HG03066 (cell line): ENCODE measurements at regions not wholly inside any gene's neighbourhood (a gene's known extent, or its start where the extent isn't known, plus 50 kb on each side); places are given as distances from the start of the nearest gene placed in this dataset.
"Not testable (repeated sequence)": the region's sequence is repeated elsewhere in the genome, so short reads cannot be mapped to it uniquely, and the experiment has no call there.

Source experiments
- ATAC-seq: cut with Tn5 transposase; IDR thresholded peaks from one replicate; pipeline ENCODE4 v1.9.1; 2021; ENCODE audit warnings: low read depth; ENCODE audit not compliant: unreplicated experiment

- ATAC-seq: no peak
Observed at GRCh38 chr2:196511258-196512168, 128.0 kb upstream of the CCDC150 start.

GRCh38 chr2:196513796-196514526 lies 125.6 kb upstream of the CCDC150 start:
- no peak for ATAC-seq

GRCh38 chr2:196514641-196515040 lies 124.9 kb upstream of the CCDC150 start:
- no peak for ATAC-seq

GRCh38 chr2:196515051-196515450 lies 124.5 kb upstream of the CCDC150 start:
- no peak for ATAC-seq

GRCh38 chr2:196515608-196516007 lies 123.9 kb upstream of the CCDC150 start:
- ATAC-seq: no peak

GRCh38 chr2:196516564-196516963 lies 123.0 kb upstream of the CCDC150 start:
- ATAC-seq: no peak

GRCh38 chr2:196520605-196521004 lies 118.9 kb upstream of the CCDC150 start:
- ATAC-seq: no peak

- not testable (repeated sequence) for ATAC-seq
Observed at GRCh38 chr2:196526981-196527725, 112.4 kb upstream of the CCDC150 start.

GRCh38 chr2:196528486-196529223 lies 110.9 kb upstream of the CCDC150 start:
- ATAC-seq: no peak

GRCh38 chr2:196530910-196531309 lies 108.6 kb upstream of the CCDC150 start:
- no peak for ATAC-seq

GRCh38 chr2:196533772-196534397 lies 105.6 kb upstream of the CCDC150 start:
- ATAC-seq: no peak

- ATAC-seq: no peak
Observed at GRCh38 chr2:196534495-196534894, 105.0 kb upstream of the CCDC150 start.

GRCh38 chr2:196535061-196535460 lies 104.5 kb upstream of the CCDC150 start:
- ATAC-seq: no peak

- no peak for ATAC-seq
Observed at GRCh38 chr2:196535742-196536141, 103.8 kb upstream of the CCDC150 start.

GRCh38 chr2:196537311-196537710 lies 102.2 kb upstream of the CCDC150 start:
- ATAC-seq: no peak

- no peak for ATAC-seq
Observed at GRCh38 chr2:196538189-196538588, 101.3 kb upstream of the CCDC150 start.

GRCh38 chr2:196538646-196539045 lies 100.9 kb upstream of the CCDC150 start:
- ATAC-seq: no peak

GRCh38 chr2:196544906-196545433 lies 94.5 kb upstream of the CCDC150 start:
- no peak for ATAC-seq

GRCh38 chr2:196546151-196546919 lies 93.2 kb upstream of the CCDC150 start:
- ATAC-seq: no peak
